ENCODE measurements at regions not wholly inside any gene's neighbourhood (a gene's known extent, or its start where the extent isn't known, plus 50 kb on each side); places are given as distances from the start of the nearest gene placed in this dataset.

GRCh38 chr11:104695065-104695463 is 203.2 kb downstream of the CASP12 start:
- TF ChIP-seq, protein P1, sequence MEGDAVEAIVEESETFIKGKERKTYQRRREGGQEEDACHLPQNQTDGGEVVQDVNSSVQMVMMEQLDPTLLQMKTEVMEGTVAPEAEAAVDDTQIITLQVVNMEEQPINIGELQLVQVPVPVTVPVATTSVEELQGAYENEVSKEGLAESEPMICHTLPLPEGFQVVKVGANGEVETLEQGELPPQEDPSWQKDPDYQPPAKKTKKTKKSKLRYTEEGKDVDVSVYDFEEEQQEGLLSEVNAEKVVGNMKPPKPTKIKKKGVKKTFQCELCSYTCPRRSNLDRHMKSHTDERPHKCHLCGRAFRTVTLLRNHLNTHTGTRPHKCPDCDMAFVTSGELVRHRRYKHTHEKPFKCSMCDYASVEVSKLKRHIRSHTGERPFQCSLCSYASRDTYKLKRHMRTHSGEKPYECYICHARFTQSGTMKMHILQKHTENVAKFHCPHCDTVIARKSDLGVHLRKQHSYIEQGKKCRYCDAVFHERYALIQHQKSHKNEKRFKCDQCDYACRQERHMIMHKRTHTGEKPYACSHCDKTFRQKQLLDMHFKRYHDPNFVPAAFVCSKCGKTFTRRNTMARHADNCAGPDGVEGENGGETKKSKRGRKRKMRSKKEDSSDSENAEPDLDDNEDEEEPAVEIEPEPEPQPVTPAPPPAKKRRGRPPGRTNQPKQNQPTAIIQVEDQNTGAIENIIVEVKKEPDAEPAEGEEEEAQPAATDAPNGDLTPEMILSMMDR (conservative IDR thresholded peaks at IDR 0.05; ENCODE audit: low read depth, low read length), result no peak
- TF ChIP-seq MAZ (IDR thresholded peaks at IDR 0.05; ENCODE audit: borderline replicate concordance, low read depth, low read length) (no peak), MAFK (IDR thresholded peaks at IDR 0.05; ENCODE audit: low read depth, low read length) (no peak)

All from IMR-90 (cell line).